HUES6 (cell line): ENCODE measurements at regions not wholly inside any gene's neighbourhood (a gene's known extent, or its start where the extent isn't known, plus 50 kb on each side); places are given as distances from the start of the nearest gene placed in this dataset.

ENCODE experiments used
- H3K27ac ChIP-seq: 2 replicates; pipeline ENCODE4 v1.7.0; 2013; ENCODE audit warnings: low read depth, mild to moderate bottlenecking, low read length, inconsistent platforms
- H3K27me3 ChIP-seq: 2 replicates; pipeline ENCODE4 v1.6.1; 2013; ENCODE audit warnings: low read length; ENCODE audit not compliant: control insufficient read depth, insufficient read depth
- H3K36me3 ChIP-seq: 2 replicates; pipeline ENCODE4 v1.6.1; 2013; ENCODE audit warnings: low read length; ENCODE audit not compliant: control insufficient read depth, insufficient read depth
- H3K4me1 ChIP-seq: 2 replicates; pipeline ENCODE4 v1.6.1; 2013; ENCODE audit warnings: low read length; ENCODE audit not compliant: control insufficient read depth, insufficient read depth
- H3K4me3 ChIP-seq: 2 replicates; pipeline ENCODE4 v1.5.1; 2013; ENCODE audit warnings: low read depth, low read length
- H3K9ac ChIP-seq: one replicate; pipeline ENCODE4 v1.6.1; 2013; ENCODE audit warnings: mild to moderate bottlenecking, low read length
- H3K9me3 ChIP-seq: 2 replicates; pipeline ENCODE4 v1.6.1; 2013; ENCODE audit warnings: low read depth, low read length; ENCODE audit not compliant: control insufficient read depth, insufficient read depth

- 0 out of 2 replicates have a peak, but pooled peaks cover 4% of the 10 kb centered on the region for H3K27me3 ChIP-seq
- H3K4me1 ChIP-seq, result peaks cover 4% of the 10 kb centered on the region; the same call in 1 of the 2 replicates
- H3K27ac ChIP-seq, result no peak overlapping the region
- H3K36me3 ChIP-seq, result no peaks in the 10 kb centered on the region
- no peaks in the 10 kb centered on the region for H3K9me3 ChIP-seq
- H3K9ac ChIP-seq, result no peak overlapping the region
- H3K4me3 ChIP-seq, result no peak overlapping the region
Observed at GRCh38 chr14:101399737-101400517, 161.4 kb upstream of the DIO3 start.

DNA sequence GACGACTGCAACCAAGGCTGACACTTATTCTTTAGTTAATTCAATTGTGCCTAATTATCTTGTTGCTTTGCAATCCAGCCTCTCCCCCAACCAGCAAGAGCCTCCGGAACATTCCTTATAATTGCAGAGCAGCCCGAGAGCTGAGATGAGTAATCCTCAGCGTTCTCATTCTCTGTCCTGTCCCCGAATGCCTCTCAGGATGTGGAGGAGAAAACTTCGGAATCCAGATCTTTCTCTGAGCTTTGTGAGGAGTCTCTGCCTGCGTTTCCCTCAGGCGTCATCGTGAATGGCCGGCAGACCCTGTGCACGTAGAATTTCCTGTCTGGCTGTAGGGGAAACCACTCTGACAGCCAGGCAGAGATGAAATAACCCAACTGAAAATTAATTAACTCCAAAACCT is 160.5 kb upstream of the DIO3 start:
- Histone ChIP-seq H3K9ac (no peak overlapping the region), H3K36me3 (no peaks in the 10 kb centered on the region), H3K27ac (no peak overlapping the region), H3K4me3 (no peak overlapping the region), H3K4me1 (peaks cover 4% of the 10 kb centered on the region; the same call in 1 of the 2 replicates), H3K9me3 (no peaks in the 10 kb centered on the region), H3K27me3 (0 out of 2 replicates have a peak, but pooled peaks cover 4% of the 10 kb centered on the region)

- Histone ChIP-seq H3K27me3 (0 out of 2 replicates have a peak, but pooled peaks cover 4% of the 10 kb centered on the region), H3K9me3 (no peaks in the 10 kb centered on the region), H3K9ac (no peak overlapping the region), H3K27ac (no peak overlapping the region), H3K4me1 (peaks cover 4% of the 10 kb centered on the region; the same call in 1 of the 2 replicates), H3K36me3 (no peaks in the 10 kb centered on the region), H3K4me3 (no peak overlapping the region)
Observed at GRCh38 chr14:101402936-101403660, 158.2 kb upstream of the DIO3 start.

DNA sequence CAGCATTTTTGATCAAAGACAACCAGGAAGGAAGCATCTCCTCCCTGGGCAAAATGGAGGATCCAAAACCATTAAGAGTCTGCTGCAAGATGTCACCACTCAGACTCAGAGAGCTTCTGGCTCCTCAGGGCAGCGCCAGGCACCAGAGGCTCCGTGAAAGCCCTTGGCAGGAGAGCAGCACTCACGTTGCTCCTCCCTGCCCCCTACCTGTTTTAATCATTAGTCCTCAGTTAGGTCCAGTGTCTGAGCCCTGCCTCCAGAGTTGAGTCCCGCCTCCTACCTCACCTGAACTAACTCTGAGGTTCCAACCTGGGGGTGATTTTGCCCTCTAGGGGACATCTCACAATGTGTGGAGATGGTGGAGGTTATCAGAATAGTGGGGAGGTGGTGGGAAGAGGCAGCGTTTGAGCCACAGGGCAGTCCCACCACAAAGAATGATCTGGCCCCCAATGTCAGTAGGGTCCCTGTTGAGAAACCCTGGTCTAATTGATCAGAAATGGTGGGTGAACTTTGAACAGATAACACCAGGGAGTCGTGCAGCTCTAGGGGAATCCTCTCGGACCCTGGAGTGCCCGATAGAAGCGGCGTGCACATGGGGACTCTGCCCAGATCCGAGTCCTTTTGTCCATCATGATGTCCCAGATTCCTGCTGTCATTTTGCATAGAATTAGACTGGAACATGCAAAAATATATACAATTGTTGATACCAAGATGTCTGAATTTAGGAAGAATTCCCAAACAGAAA is 156.7 kb upstream of the DIO3 start:
- Histone ChIP-seq H3K9ac (no peak overlapping the region), H3K4me1 (peaks cover 4% of the 10 kb centered on the region; the same call in 1 of the 2 replicates), H3K4me3 (no peak overlapping the region), H3K36me3 (no peaks in the 10 kb centered on the region), H3K27me3 (0 out of 2 replicates have a peak, but pooled peaks cover 4% of the 10 kb centered on the region), H3K9me3 (no peaks in the 10 kb centered on the region), H3K27ac (no peak overlapping the region)

DNA sequence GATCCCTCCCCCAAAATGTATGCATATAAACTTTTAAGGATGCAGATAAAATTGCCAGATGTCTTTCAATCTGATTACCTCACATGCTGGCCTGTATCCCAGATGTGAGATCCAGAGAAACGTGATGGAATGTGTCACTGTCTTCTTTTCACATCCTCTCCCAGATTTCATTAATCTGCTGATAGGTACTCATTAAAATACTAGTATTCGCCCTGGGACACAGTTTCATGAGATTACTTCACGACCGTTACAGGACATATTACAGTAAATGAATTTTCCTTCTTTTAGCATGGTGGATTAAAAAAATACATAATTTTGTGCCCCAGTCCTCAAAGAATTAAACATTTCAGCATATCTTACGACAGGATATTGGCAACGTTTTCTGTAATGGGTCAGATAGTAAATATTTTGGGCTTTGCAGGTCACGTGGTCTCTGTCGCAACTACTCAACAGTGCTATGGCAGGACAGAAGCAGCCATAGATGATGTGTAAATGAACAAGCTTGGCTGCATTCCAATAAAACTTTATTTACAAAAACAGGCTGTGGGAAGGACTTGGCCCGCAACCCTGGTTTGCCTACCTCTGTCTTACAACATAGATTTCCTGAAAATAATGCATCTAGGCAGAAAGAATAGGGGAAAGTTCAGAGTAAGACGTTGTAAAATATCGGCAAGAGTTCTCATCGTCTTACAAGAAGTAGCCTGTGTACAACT is 156.0 kb upstream of the DIO3 start:
- Histone ChIP-seq H3K36me3 (no peaks in the 10 kb centered on the region), H3K9ac (no peak overlapping the region), H3K27me3 (no peaks in the 10 kb centered on the region), H3K9me3 (no peaks in the 10 kb centered on the region), H3K27ac (no peak overlapping the region), H3K4me3 (no peak overlapping the region), H3K4me1 (peaks cover 4% of the 10 kb centered on the region; the same call in 1 of the 2 replicates)

DNA sequence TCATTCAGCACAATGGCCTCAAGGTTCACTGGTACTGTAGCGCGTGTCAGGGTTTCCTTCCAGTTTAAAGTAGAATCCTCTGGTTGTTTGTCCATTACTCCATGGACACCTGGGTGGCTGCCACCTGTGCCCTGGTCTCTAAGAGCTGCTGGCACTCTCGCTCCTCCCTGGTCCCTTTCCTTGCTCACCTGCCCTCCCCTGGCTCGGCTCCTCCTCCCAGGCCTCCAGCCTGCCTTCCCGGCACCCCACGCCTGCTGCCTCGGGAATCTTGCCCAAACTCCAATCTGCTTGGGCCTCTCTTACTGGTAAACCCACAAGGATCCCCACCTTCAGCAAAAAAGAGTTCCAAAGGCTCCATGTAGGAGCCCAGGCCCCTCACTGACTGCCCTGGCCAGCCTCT is 154.4 kb upstream of the DIO3 start:
- Histone ChIP-seq H3K27ac (no peak overlapping the region), H3K36me3 (no peaks in the 10 kb centered on the region), H3K27me3 (no peaks in the 10 kb centered on the region), H3K9ac (no peak overlapping the region), H3K4me3 (no peak overlapping the region), H3K9me3 (no peaks in the 10 kb centered on the region), H3K4me1 (peaks cover 4% of the 10 kb centered on the region; the same call in 1 of the 2 replicates)

DNA sequence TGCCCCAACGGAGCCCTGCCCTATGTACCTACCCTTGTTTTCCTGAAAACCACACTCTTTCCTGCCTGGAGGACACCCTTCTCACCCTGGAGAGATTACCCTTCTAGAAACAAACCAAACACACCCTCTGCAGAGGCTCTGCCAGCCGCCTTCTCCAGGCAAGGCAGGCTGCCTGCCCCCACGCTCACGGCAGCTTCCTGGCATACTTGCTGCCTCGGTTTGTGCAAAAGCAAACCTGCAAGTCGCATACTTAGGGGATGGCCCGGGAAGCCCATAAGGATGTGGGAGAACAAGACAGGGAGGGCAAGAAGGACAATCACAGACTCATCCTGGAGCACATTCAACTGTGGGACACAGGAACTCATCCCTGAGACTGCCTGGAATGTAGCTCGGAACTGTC is 154.0 kb upstream of the DIO3 start:
- no peak overlapping the region for H3K4me3 ChIP-seq
- no peaks in the 10 kb centered on the region for H3K9me3 ChIP-seq
- H3K27ac ChIP-seq, result no peak overlapping the region
- no peaks in the 10 kb centered on the region for H3K27me3 ChIP-seq
- H3K36me3 ChIP-seq, result no peaks in the 10 kb centered on the region
- peaks cover 4% of the 10 kb centered on the region; the same call in 1 of the 2 replicates for H3K4me1 ChIP-seq
- H3K9ac ChIP-seq, result no peak overlapping the region

- H3K27ac ChIP-seq, result no peak overlapping the region
- H3K36me3 ChIP-seq, result no peaks in the 10 kb centered on the region
- H3K4me3 ChIP-seq, result no peak overlapping the region
- peaks cover 4% of the 10 kb centered on the region; the same call in 1 of the 2 replicates for H3K4me1 ChIP-seq
- no peaks in the 10 kb centered on the region; the same call in 1 of the 2 replicates for H3K27me3 ChIP-seq
- no peaks in the 10 kb centered on the region for H3K9me3 ChIP-seq
- no peak overlapping the region for H3K9ac ChIP-seq
Observed at GRCh38 chr14:101408077-101408831, 153.0 kb upstream of the DIO3 start.

GRCh38 chr14:101409006-101409543 is 152.2 kb upstream of the DIO3 start:
- H3K27ac ChIP-seq, result no peak overlapping the region
- H3K9ac ChIP-seq, result no peak overlapping the region
- no peaks in the 10 kb centered on the region; the same call in 1 of the 2 replicates for H3K27me3 ChIP-seq
- no peak overlapping the region for H3K4me3 ChIP-seq
- H3K36me3 ChIP-seq, result no peaks in the 10 kb centered on the region
- H3K4me1 ChIP-seq, result peaks cover 4% of the 10 kb centered on the region; the same call in 1 of the 2 replicates
- no peaks in the 10 kb centered on the region for H3K9me3 ChIP-seq
